ENCODE measurements at regions not wholly inside any gene's neighbourhood (a gene's known extent, or its start where the extent isn't known, plus 50 kb on each side); places are given as distances from the start of the nearest gene placed in this dataset.

GRCh38 chr3:146851665-146852064, 246.5 kb upstream of the PLSCR5 start:
- H3K4me2 ChIP-seq (ENCODE audit: low read length): no peak overlapping the region
- H4K20me1 ChIP-seq (ENCODE audit: insufficient read depth): no peaks in the 10 kb centered on the region
- no peaks in the 10 kb centered on the region for H3K79me2 ChIP-seq (ENCODE audit: insufficient read depth, low read length)
- ATAC-seq (no peak), DNase-seq (ENCODE audit: low read depth, low spot score) (no peak)
- no TSS peak for BruUV-seq (replicated peaks)
- H2AFZ ChIP-seq (ENCODE audit: low read depth, low read length, poor library complexity, severe bottlenecking): no peak overlapping the region
- intact Hi-C loops (cut with micrococcal nuclease): no loop called here
- RAD21 ChIA-PET (ENCODE audit: low non-redundant PET in 1 of 2, low total read pairs in 2 of 2, uncharacterized antibody in 2 of 2, unreplicated experiment in 2 of 2): no interaction called here
- H3K9ac ChIP-seq (ENCODE audit: low read length): no peak overlapping the region
- H3K4me1 ChIP-seq (ENCODE audit: control insufficient read depth in 1 of 2, insufficient read depth in 2 of 2, low read length in 2 of 2): no peaks in the 10 kb centered on the region
- CTCF ChIA-PET: no interaction called here
- H3K27ac ChIP-seq (ENCODE audit: low read depth, low read length): no peak overlapping the region
- H3K4me3 ChIP-seq (replicated peaks in 1 of 2; ENCODE audit: low read depth in 1 of 2, low read length in 2 of 2): no peak overlapping the region
- no peak for TF ChIP-seq EGR1 (IDR thresholded peaks at IDR 0.05; ENCODE audit: low read depth)
- TF ChIP-seq SIN3A (IDR thresholded peaks at IDR 0.05; ENCODE audit: low read depth): no peak
- no peak for TF ChIP-seq POLR2AphosphoS5 (IDR thresholded peaks at IDR 0.05; ENCODE audit: low read depth, low read length)
- TF ChIP-seq EZH2phosphoT487 (IDR thresholded peaks at IDR 0.05; ENCODE audit: borderline replicate concordance): no peak
- TF ChIP-seq SP1 (IDR thresholded peaks at IDR 0.05; ENCODE audit: low read depth): no peak
- no peak for TF ChIP-seq ZFX (IDR thresholded peaks at IDR 0.05)
- TF ChIP-seq YY1 (IDR thresholded peaks at IDR 0.05; ENCODE audit: extremely low read depth, insufficient replicate concordance, low read depth, low read length): no peak
- no peak for TF ChIP-seq ATF3 (IDR thresholded peaks at IDR 0.05)
- TF ChIP-seq ZNF274 (IDR thresholded peaks at IDR 0.05; ENCODE audit: low read depth, low read length): no peak
- no peak for TF ChIP-seq REST (IDR thresholded peaks at IDR 0.05; ENCODE audit: low read depth)
- TF ChIP-seq EZH2 (IDR thresholded peaks at IDR 0.05): no peak
- TF ChIP-seq TCF7L2 (IDR thresholded peaks at IDR 0.05; ENCODE audit: borderline replicate concordance, extremely low read depth, insufficient read depth, insufficient read length): no peak
- no peak for TF ChIP-seq CBX3 (IDR thresholded peaks at IDR 0.05; ENCODE audit: low read depth)
- no peak for TF ChIP-seq SRF (IDR thresholded peaks at IDR 0.05; ENCODE audit: low read depth)
- TF ChIP-seq MAX (IDR thresholded peaks at IDR 0.05): no peak
- TF ChIP-seq JUND (IDR thresholded peaks at IDR 0.05): no peak
- TF ChIP-seq POLR2A (IDR thresholded peaks at IDR 0.05; ENCODE audit: borderline replicate concordance, extremely low read depth, insufficient read depth, insufficient read length): no peak
- no peak for TF ChIP-seq ELF1 (IDR thresholded peaks at IDR 0.05; ENCODE audit: borderline replicate concordance, low read depth)
- POLR2A ChIA-PET: no interaction called here
- no peaks in the 10 kb centered on the region; the same call in 1 of the 2 replicates for H3K9me2 ChIP-seq (ENCODE audit: insufficient read depth)
- no peaks in the 10 kb centered on the region for H3K27me3 ChIP-seq (ENCODE audit: insufficient read depth, low read length)
- no peaks in the 10 kb centered on the region for H3K36me3 ChIP-seq (ENCODE audit: control insufficient read depth in 1 of 2, insufficient read depth in 2 of 2, low read length in 2 of 2)
- no peaks in the 10 kb centered on the region for H3K9me3 ChIP-seq (ENCODE audit: control insufficient read depth in 1 of 2, insufficient read depth in 1 of 2, low read depth in 1 of 2, low read length in 2 of 2)
